Neural progenitor cell (in vitro differentiated cells): ENCODE measurements at regions not wholly inside any gene's neighbourhood (a gene's known extent, or its start where the extent isn't known, plus 50 kb on each side); places are given as distances from the start of the nearest gene placed in this dataset.
A peak's percentile ranks its signal among the peaks of the same experiment; 100 is the strongest.

Experiments used
- DNase-seq: peaks from one replicate; pipeline ENCODE4 v3.0.0-alpha.2; 2016; ENCODE audit warnings: low spot score
- H2AFZ ChIP-seq: fragments of 200-600 bp; sonication (generic); replicated peaks from 2 replicates; pipeline ENCODE4 v1.6.1; 2016; ENCODE audit warnings: antibody characterized with exemption
- H3F3A ChIP-seq: fragments of 200-600 bp; sonication (generic); 2 replicates; pipeline ENCODE4 v1.6.1; 2016; ENCODE audit warnings: antibody characterized with exemption, low read depth
- H3K27ac ChIP-seq: fragments of 200-600 bp; sonication (generic); 2 replicates; pipeline ENCODE4 v1.5.1; 2016; ENCODE audit warnings: mild to moderate bottlenecking
- H3K27me3 ChIP-seq: fragments of 200-600 bp; sonication (generic); 2 replicates; pipeline ENCODE4 v1.6.1; 2016; ENCODE audit warnings: mild to moderate bottlenecking, moderate library complexity
- H3K36me3 ChIP-seq: fragments of 200-600 bp; sonication (generic); 2 replicates; pipeline ENCODE4 v1.5.1; 2016
- H3K4me1 ChIP-seq: fragments of 200-600 bp; sonication (generic); 2 replicates; pipeline ENCODE4 v1.6.1; 2016; ENCODE audit warnings: mixed run types
- H3K4me2 ChIP-seq: fragments of 200-600 bp; sonication (generic); 2 replicates; pipeline ENCODE4 v1.6.1; 2016
- H3K4me3 ChIP-seq: fragments of 200-600 bp; sonication (generic); 2 replicates; pipeline ENCODE4 v1.5.1; 2016
- H3K79me2 ChIP-seq: fragments of 200-600 bp; sonication (generic); 2 replicates; pipeline ENCODE4 v1.6.1; 2016; ENCODE audit warnings: low read depth
- H3K9ac ChIP-seq: fragments of 200-600 bp; sonication (generic); 2 replicates; pipeline ENCODE4 v1.6.1; 2016
- H3K9me3 ChIP-seq: fragments of 200-600 bp; sonication (generic); 2 replicates; pipeline ENCODE4 v1.5.1; 2016; ENCODE audit warnings: low read depth
- H4K20me1 ChIP-seq: fragments of 200-600 bp; sonication (generic); 2 replicates; pipeline ENCODE4 v1.6.1; 2016; ENCODE audit warnings: low read depth
- H3K27ac Mint-ChIP-seq: 3 replicates; pipeline ENCODE4 v1.8.0; 2021; ENCODE audit warnings: mixed read lengths
- H3K27me3 Mint-ChIP-seq: 2 replicates; pipeline ENCODE4 v1.8.0; 2022; ENCODE audit warnings: low read depth, mild to moderate bottlenecking, inconsistent platforms, moderate library complexity, mixed read lengths; ENCODE audit not compliant: insufficient read depth
- H3K36me3 Mint-ChIP-seq: 3 replicates; pipeline ENCODE4 v1.8.0; 2021; ENCODE audit warnings: mixed read lengths
- H3K4me1 Mint-ChIP-seq: 3 replicates; pipeline ENCODE4 v1.8.0; 2021; ENCODE audit warnings: mixed read lengths
- H3K4me3 Mint-ChIP-seq: 3 replicates; pipeline ENCODE4 v1.8.0; 2021; ENCODE audit warnings: mild to moderate bottlenecking, moderate library complexity, mixed read lengths
- H3K9me3 Mint-ChIP-seq: 3 replicates; pipeline ENCODE4 v1.8.0; 2020; ENCODE audit warnings: mixed read lengths
- CTCF ChIP-seq: fragments of 200-600 bp; sonication (generic); IDR thresholded peaks from 2 replicates; pipeline ENCODE4 v1.5.1; 2017; ENCODE audit warnings: antibody characterized with exemption, mild to moderate bottlenecking
- EZH2 ChIP-seq: fragments of 200-600 bp; sonication (generic); IDR thresholded peaks from 2 replicates; pipeline ENCODE4 v1.6.1; 2017; ENCODE audit warnings: antibody characterized with exemption, mild to moderate bottlenecking, moderate library complexity
- EZH2phosphoT487 ChIP-seq: fragments of 200-600 bp; sonication (generic); IDR thresholded peaks from 2 replicates; pipeline ENCODE4 v1.6.1; 2017; ENCODE audit warnings: antibody characterized with exemption

- no peaks in the 10 kb centered on the region for H3K36me3 ChIP-seq
- H3K79me2 ChIP-seq: no peaks in the 10 kb centered on the region
- no peak overlapping the region for H3K4me2 ChIP-seq
- no peak for DNase-seq
- peaks cover 32% of the 10 kb centered on the region for H3F3A ChIP-seq
- H4K20me1 ChIP-seq: peaks cover 71% of the 10 kb centered on the region
- TF ChIP-seq EZH2phosphoT487: no peak
- no peak for TF ChIP-seq CTCF
- no peak for TF ChIP-seq EZH2
- peaks cover 14% of the 10 kb centered on the region for H3K27me3 Mint-ChIP-seq
- no peak overlapping the region for H3K9ac ChIP-seq
- peaks cover 2% of the 10 kb centered on the region for H3K36me3 Mint-ChIP-seq
- no peak overlapping the region for H3K4me3 ChIP-seq
- H3K27ac Mint-ChIP-seq: no peak overlapping the region
- H3K4me3 Mint-ChIP-seq: no peak overlapping the region
- peaks cover 43% of the 10 kb centered on the region for H3K4me1 Mint-ChIP-seq
- H3K27me3 ChIP-seq: peaks cover 98% of the 10 kb centered on the region
- H3K9me3 ChIP-seq: no peaks in the 10 kb centered on the region
- no peak overlapping the region for H2AFZ ChIP-seq
- H3K4me1 ChIP-seq: peaks cover 26% of the 10 kb centered on the region
- no peak overlapping the region for H3K27ac ChIP-seq
- H3K9me3 Mint-ChIP-seq: no peaks in the 10 kb centered on the region
Observed at GRCh38 chr14:73780391-73780790, 66.2 kb upstream of the PNMA1 start.

GRCh38 chr14:73778736-73779135 is 64.6 kb upstream of the PNMA1 start:
- H3K4me1 Mint-ChIP-seq: peaks cover 40% of the 10 kb centered on the region
- H3K4me3 ChIP-seq: no peak overlapping the region
- DNase-seq: no peak
- H3K9ac ChIP-seq: no peak overlapping the region
- H3K9me3 Mint-ChIP-seq: no peaks in the 10 kb centered on the region
- peaks cover 98% of the 10 kb centered on the region for H3K27me3 ChIP-seq
- H3F3A ChIP-seq: peaks cover 15% of the 10 kb centered on the region
- no peaks in the 10 kb centered on the region for H3K9me3 ChIP-seq
- no peak overlapping the region for H3K4me3 Mint-ChIP-seq
- no peaks in the 10 kb centered on the region for H3K36me3 ChIP-seq
- peaks cover 10% of the 10 kb centered on the region for H3K27me3 Mint-ChIP-seq
- H3K4me2 ChIP-seq: no peak overlapping the region
- no peak overlapping the region for H3K27ac Mint-ChIP-seq
- H3K79me2 ChIP-seq: no peaks in the 10 kb centered on the region
- H3K27ac ChIP-seq: no peak overlapping the region
- TF ChIP-seq CTCF: no peak
- no peak for TF ChIP-seq EZH2
- TF ChIP-seq EZH2phosphoT487: no peak
- peaks cover 54% of the 10 kb centered on the region for H4K20me1 ChIP-seq
- H3K36me3 Mint-ChIP-seq: peaks cover 2% of the 10 kb centered on the region
- no peak overlapping the region for H2AFZ ChIP-seq
- H3K4me1 ChIP-seq: peaks cover 11% of the 10 kb centered on the region

DNA sequence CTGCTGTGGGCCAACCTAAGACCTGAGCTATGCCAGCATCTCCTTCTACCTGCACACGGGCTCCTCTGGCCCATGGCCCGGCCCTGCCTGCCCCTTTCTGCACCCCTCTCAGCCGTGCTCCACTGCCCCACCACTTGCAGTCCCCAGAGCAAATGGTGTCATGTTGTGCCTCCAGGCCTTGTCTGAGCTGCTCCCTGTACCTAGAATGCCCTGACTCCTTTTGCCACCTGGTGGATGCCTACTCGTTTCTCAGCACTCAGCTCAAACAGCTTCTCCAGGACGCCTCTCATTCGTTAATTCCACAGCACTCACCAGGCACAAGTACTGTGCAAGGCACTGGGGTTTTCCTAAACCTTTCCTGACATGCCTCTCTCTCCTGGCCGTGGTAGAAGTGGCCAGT is 63.2 kb upstream of the PNMA1 start:
- no peaks in the 10 kb centered on the region for H3K9me3 Mint-ChIP-seq
- Histone ChIP-seq H2AFZ (no peak overlapping the region), H3K4me3 (no peak overlapping the region), H3F3A (peaks cover 4% of the 10 kb centered on the region), H3K4me2 (no peak overlapping the region), H3K9me3 (no peaks in the 10 kb centered on the region), H3K9ac (no peak overlapping the region), H4K20me1 (peaks cover 42% of the 10 kb centered on the region), H3K79me2 (no peaks in the 10 kb centered on the region), H3K27me3 (peaks cover 98% of the 10 kb centered on the region), H3K36me3 (no peaks in the 10 kb centered on the region), H3K27ac (no peak overlapping the region), H3K4me1 (peaks cover under 1% of the 10 kb centered on the region)
- H3K4me1 Mint-ChIP-seq: peaks cover 36% of the 10 kb centered on the region
- peak; percentile 22 for TF ChIP-seq CTCF
- TF ChIP-seq EZH2: no peak
- H3K36me3 Mint-ChIP-seq: peaks cover 2% of the 10 kb centered on the region
- peak; percentile 41 for DNase-seq
- H3K27ac Mint-ChIP-seq: peak overlapping the region; percentile 26
- H3K27me3 Mint-ChIP-seq: peaks cover 10% of the 10 kb centered on the region
- H3K4me3 Mint-ChIP-seq: no peak overlapping the region

DNA sequence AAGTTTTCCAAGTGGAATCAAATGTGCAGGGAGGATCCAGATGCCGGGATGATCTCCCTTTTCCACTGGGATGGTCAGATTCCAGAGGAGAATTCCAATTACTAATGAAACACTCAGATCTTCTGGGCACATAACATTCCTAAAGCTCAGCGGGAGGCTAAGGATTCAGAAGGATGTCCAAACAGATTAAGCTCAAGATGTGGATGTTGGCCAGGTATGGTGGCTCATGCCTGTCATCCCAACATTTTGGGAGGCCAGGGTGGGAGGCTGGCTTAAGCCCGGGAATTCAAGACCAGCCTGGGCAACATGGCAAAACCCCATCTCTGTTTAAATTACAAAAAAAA is 62.0 kb upstream of the PNMA1 start:
- H2AFZ ChIP-seq: no peak overlapping the region
- peaks cover 47% of the 10 kb centered on the region for H3K4me1 Mint-ChIP-seq
- no peak overlapping the region for H3K27ac Mint-ChIP-seq
- H3K27ac ChIP-seq: no peak overlapping the region
- peaks cover 38% of the 10 kb centered on the region for H4K20me1 ChIP-seq
- DNase-seq: no peak
- H3K27me3 ChIP-seq: peaks cover 98% of the 10 kb centered on the region
- no peak overlapping the region for H3K9ac ChIP-seq
- no peaks in the 10 kb centered on the region for H3K9me3 ChIP-seq
- peaks cover 2% of the 10 kb centered on the region for H3K36me3 Mint-ChIP-seq
- H3K4me3 ChIP-seq: no peak overlapping the region
- H3K27me3 Mint-ChIP-seq: peaks cover 10% of the 10 kb centered on the region
- peaks cover 3% of the 10 kb centered on the region for H3F3A ChIP-seq
- H3K4me2 ChIP-seq: no peak overlapping the region
- H3K4me1 ChIP-seq: peaks cover 5% of the 10 kb centered on the region
- no peak overlapping the region for H3K4me3 Mint-ChIP-seq
- no peaks in the 10 kb centered on the region for H3K9me3 Mint-ChIP-seq
- no peaks in the 10 kb centered on the region for H3K79me2 ChIP-seq
- H3K36me3 ChIP-seq: no peaks in the 10 kb centered on the region
- TF ChIP-seq CTCF (no peak), EZH2phosphoT487 (no peak), EZH2 (no peak)
